ENCODE measurements at regions not wholly inside any gene's neighbourhood (a gene's known extent, or its start where the extent isn't known, plus 50 kb on each side); places are given as distances from the start of the nearest gene placed in this dataset.

- H3K9me3 ChIP-seq (ENCODE audit: low read length): peaks cover 81% of the 10 kb centered on the region
- intact Hi-C loops (cut with micrococcal nuclease; ENCODE audit: unreplicated experiment): no loop called here
- POLR2A ChIA-PET: no interaction called here
- no peak overlapping the region for H3K9ac ChIP-seq (ENCODE audit: insufficient read depth, low read depth, low read length)
- FAIRE-seq (no peak), ATAC-seq (no peak), DNase-seq (ENCODE audit: low spot score) (no peak)
- H3K4me2 ChIP-seq (ENCODE audit: low read depth, low read length): no peak overlapping the region
- BruUV-seq (replicated peaks): no TSS peak
- no peak overlapping the region for H3K27ac ChIP-seq (ENCODE audit: extremely low read length, insufficient read depth, low read length)
- H3K36me3 ChIP-seq (replicated peaks in 1 of 2; ENCODE audit: control insufficient read depth in 1 of 2, insufficient read depth in 2 of 2, low read length in 2 of 2): no peaks in the 10 kb centered on the region
- H4K20me1 ChIP-seq (ENCODE audit: insufficient read depth, low read length): no peaks in the 10 kb centered on the region
- no peaks in the 10 kb centered on the region; a peak in 1 of 5 replicates for H3K27me3 ChIP-seq (ENCODE audit: control insufficient read depth in 1 of 2, insufficient read depth in 2 of 2, low read length in 2 of 2)
- WGBS (ENCODE audit: low lambda C conversion rate): 37% methylated on average over 2 of the region's 2 CpGs
- TF ChIP-seq ATM (IDR thresholded peaks at IDR 0.05; ENCODE audit: borderline replicate concordance): no peak
- in situ Hi-C loops (cut with HindIII; ENCODE audit: extremely low pct_ligation_motif_present, low pct_unique_long_range_greater_than_20kb): no loop called here
- H3K4me1 ChIP-seq (ENCODE audit: insufficient read depth, low read length): no peaks in the 10 kb centered on the region
- no peak overlapping the region for H2AFZ ChIP-seq (ENCODE audit: low read length)
- H3K4me3 ChIP-seq (replicated peaks in 1 of 3; ENCODE audit: insufficient read depth in 1 of 3, low read depth in 2 of 3, low read length in 3 of 3): no peak overlapping the region
- H3K79me2 ChIP-seq (ENCODE audit: insufficient read depth, low read length): no peaks in the 10 kb centered on the region
- CTCF ChIA-PET (ENCODE audit: low intra/inter-chr PET ratio, low total read pairs): no interaction called here
Observed at GRCh38 chr5:17730421-17730820, 96.2 kb downstream of the TAF11L14 start.

- FAIRE-seq (no peak), ATAC-seq (no peak), DNase-seq (ENCODE audit: low spot score) (no peak)
- Histone ChIP-seq H3K27ac (ENCODE audit: extremely low read length, insufficient read depth, low read length) (no peak overlapping the region), H3K9me3 (ENCODE audit: low read length) (peaks cover 77% of the 10 kb centered on the region), H3K27me3 (ENCODE audit: control insufficient read depth in 1 of 2, insufficient read depth in 2 of 2, low read length in 2 of 2) (no peaks in the 10 kb centered on the region; a peak in 1 of 5 replicates), H3K4me2 (ENCODE audit: low read depth, low read length) (no peak overlapping the region), H3K9ac (ENCODE audit: insufficient read depth, low read depth, low read length) (no peak overlapping the region), H3K4me1 (ENCODE audit: insufficient read depth, low read length) (no peaks in the 10 kb centered on the region), H3K36me3 (replicated peaks in 1 of 2; ENCODE audit: control insufficient read depth in 1 of 2, insufficient read depth in 2 of 2, low read length in 2 of 2) (no peaks in the 10 kb centered on the region), H3K4me3 (replicated peaks in 1 of 3; ENCODE audit: insufficient read depth in 1 of 3, low read depth in 2 of 3, low read length in 3 of 3) (no peak overlapping the region), H3K79me2 (ENCODE audit: insufficient read depth, low read length) (no peaks in the 10 kb centered on the region), H4K20me1 (ENCODE audit: insufficient read depth, low read length) (no peaks in the 10 kb centered on the region), H2AFZ (ENCODE audit: low read length) (no peak overlapping the region)
- POLR2A ChIA-PET: no interaction called here
- no TSS peak for BruUV-seq (replicated peaks)
- in situ Hi-C loops (cut with HindIII; ENCODE audit: extremely low pct_ligation_motif_present, low pct_unique_long_range_greater_than_20kb) (no loop called here), intact Hi-C loops (cut with micrococcal nuclease; ENCODE audit: unreplicated experiment) (no loop called here)
- WGBS (ENCODE audit: low lambda C conversion rate): 0% methylated on average over 3 of the region's 3 CpGs
- CTCF ChIA-PET (ENCODE audit: low intra/inter-chr PET ratio, low total read pairs): no interaction called here
- TF ChIP-seq ATF6 (CRISPR knock-in tag; conservative IDR thresholded peaks at IDR 0.05): no peak
- no peak for TF ChIP-seq NFKB2 (CRISPR knock-in tag; IDR thresholded peaks at IDR 0.05; ENCODE audit: borderline replicate concordance)
- no peak for TF ChIP-seq KLF11 (CRISPR knock-in tag; IDR thresholded peaks at IDR 0.05)
- TF ChIP-seq PRDM4 (CRISPR knock-in tag; IDR thresholded peaks at IDR 0.05; ENCODE audit: borderline replicate concordance): no peak
- TF ChIP-seq SRF (IDR thresholded peaks at IDR 0.05; ENCODE audit: low read depth, low read length): no peak
- TF ChIP-seq ZNF12 (CRISPR knock-in tag; IDR thresholded peaks at IDR 0.05): no peak
- no peak for TF ChIP-seq IKZF5 (CRISPR knock-in tag; IDR thresholded peaks at IDR 0.05)
- no peak for TF ChIP-seq BCL3 (CRISPR knock-in tag; IDR thresholded peaks at IDR 0.05)
- no peak for TF ChIP-seq ZKSCAN1 (IDR thresholded peaks at IDR 0.05; ENCODE audit: low read length)
- TF ChIP-seq HNRNPK (IDR thresholded peaks at IDR 0.05; ENCODE audit: low read depth, low read length, poor library complexity, severe bottlenecking): no peak
- no peak for TF ChIP-seq FIP1L1 (IDR thresholded peaks at IDR 0.05; ENCODE audit: borderline replicate concordance, insufficient read depth, low read depth, low read length)
Observed at GRCh38 chr5:17732351-17732923, 98.2 kb downstream of the TAF11L14 start.

All from HepG2 (cell line).